ENCODE measurements at regions not wholly inside any gene's neighbourhood (a gene's known extent, or its start where the extent isn't known, plus 50 kb on each side); places are given as distances from the start of the nearest gene placed in this dataset.

- 87% methylated on average over 9 of the region's 9 CpGs for WGBS
- no peak for TF ChIP-seq POLR2AphosphoS5 (IDR thresholded peaks at IDR 0.05)
- TF ChIP-seq CTCF (IDR thresholded peaks at IDR 0.05) = no peak
- TF ChIP-seq POLR2A (IDR thresholded peaks at IDR 0.05) = no peak
- intact Hi-C loops (cut with DNase I) = no loop called here
Measured at GRCh38 chr2:16198166-16198912, 258.0 kb downstream of the MYCN start.

GRCh38 chr2:16197504-16198147 lies 257.3 kb downstream of the MYCN start:
- no peaks in the 10 kb centered on the region for H3K27me3 ChIP-seq (replicated peaks; ENCODE audit: insufficient read depth)
- WGBS = 77% methylated on average over 8 of the region's 8 CpGs
- no peak overlapping the region for H3K27ac ChIP-seq
- no peaks in the 10 kb centered on the region for H3K4me1 ChIP-seq (replicated peaks)
- no peaks in the 10 kb centered on the region for H3K9me3 ChIP-seq
- no peak for DNase-seq (ENCODE audit: low spot score)
- H3K4me3 ChIP-seq = no peak overlapping the region
- intact Hi-C loops (cut with DNase I) = no loop called here
- H3K36me3 ChIP-seq = no peaks in the 10 kb centered on the region
- TF ChIP-seq POLR2A (IDR thresholded peaks at IDR 0.05) = no peak
- TF ChIP-seq CTCF (IDR thresholded peaks at IDR 0.05) = no peak
- TF ChIP-seq POLR2AphosphoS5 (IDR thresholded peaks at IDR 0.05) = no peak

More at GRCh38 chr2:16198166-16198912, 258.0 kb downstream of the MYCN start:
- Histone ChIP-seq H3K4me3 (no peak overlapping the region), H3K27me3 (replicated peaks; ENCODE audit: insufficient read depth) (no peaks in the 10 kb centered on the region), H3K27ac (no peak overlapping the region), H3K4me1 (replicated peaks) (no peaks in the 10 kb centered on the region), H3K36me3 (no peaks in the 10 kb centered on the region), H3K9me3 (no peaks in the 10 kb centered on the region)
- DNase-seq (ENCODE audit: low spot score) = no peak

GRCh38 chr2:16196687-16197503 lies 256.5 kb downstream of the MYCN start:
- WGBS = 91% methylated on average over 15 of the region's 15 CpGs
- H3K4me1 ChIP-seq (replicated peaks) = no peaks in the 10 kb centered on the region
- no peak overlapping the region for H3K4me3 ChIP-seq
- H3K27me3 ChIP-seq (replicated peaks; ENCODE audit: insufficient read depth) = no peaks in the 10 kb centered on the region
- no peaks in the 10 kb centered on the region for H3K36me3 ChIP-seq
- no peak for DNase-seq (ENCODE audit: low spot score)
- H3K9me3 ChIP-seq = no peaks in the 10 kb centered on the region
- TF ChIP-seq POLR2A (IDR thresholded peaks at IDR 0.05) = no peak
- H3K27ac ChIP-seq = no peak overlapping the region
- intact Hi-C loops (cut with DNase I) = no loop called here

GRCh38 chr2:16195681-16196070 lies 255.3 kb downstream of the MYCN start:
- intact Hi-C loops (cut with DNase I) = no loop called here
- WGBS = 93% methylated on average over 6 of the region's 6 CpGs

More at GRCh38 chr2:16195681-16196070, 255.3 kb downstream of the MYCN start:
- Histone ChIP-seq H3K4me1 (replicated peaks) (no peaks in the 10 kb centered on the region), H3K36me3 (no peaks in the 10 kb centered on the region), H3K9me3 (no peaks in the 10 kb centered on the region), H3K27me3 (replicated peaks; ENCODE audit: insufficient read depth) (no peaks in the 10 kb centered on the region), H3K27ac (no peak overlapping the region), H3K4me3 (no peak overlapping the region)
- no peak for DNase-seq (ENCODE audit: low spot score)
- TF ChIP-seq CTCF (IDR thresholded peaks at IDR 0.05) (no peak), POLR2AphosphoS5 (IDR thresholded peaks at IDR 0.05) (no peak), POLR2A (IDR thresholded peaks at IDR 0.05) (no peak)
